Esophagus muscularis mucosa (tissue), 3 donors: ENCODE measurements at regions not wholly inside any gene's neighbourhood (a gene's known extent, or its start where the extent isn't known, plus 50 kb on each side); places are given as distances from the start of the nearest gene placed in this dataset.

ENCODE experiments used
- POLR2A ChIP-seq: fragments of 450-650 bp; IDR thresholded peaks from one replicate; pipeline ENCODE4 v1.6.1; 2017; ENCODE audit warnings: antibody characterized with exemption, moderate library complexity, mild to moderate bottlenecking, low read depth
- TF ChIP-seq, protein P1 (sequence below), 3 experiments: fragments of 200-600 bp in 2 of 3; fragments of 450-650 bp in 1 of 3; sonication (generic) in 2 of 3; IDR thresholded peaks; one replicate each; pipeline ENCODE4 v1.5.1; 2017 to 2019; ENCODE audit warnings: antibody characterized with exemption in 3 of 3, mild to moderate bottlenecking in 2 of 3, moderate library complexity in 1 of 3

DNA sequence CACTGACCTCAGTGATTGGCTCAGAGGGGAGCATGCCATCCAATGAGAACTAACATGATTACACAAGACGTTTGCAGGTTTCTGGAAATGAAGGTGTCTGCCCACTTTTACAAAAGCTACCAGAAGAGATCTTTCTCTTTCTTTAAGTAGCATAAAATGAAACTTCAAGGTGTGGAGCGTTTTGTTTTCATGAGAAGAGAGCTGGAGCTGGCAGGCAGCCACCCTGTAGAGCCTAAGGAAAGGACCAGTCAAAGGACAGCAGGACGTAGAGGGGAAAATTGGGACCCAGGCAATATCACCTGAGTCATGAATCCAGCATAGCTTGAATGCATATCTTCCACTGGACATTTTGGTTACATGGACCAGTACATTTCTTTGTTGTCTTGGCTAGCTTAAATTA lies 331.0 kb downstream of the EPHA4 start:
- TF ChIP-seq POLR2A = no peak
- TF ChIP-seq, protein P1, sequence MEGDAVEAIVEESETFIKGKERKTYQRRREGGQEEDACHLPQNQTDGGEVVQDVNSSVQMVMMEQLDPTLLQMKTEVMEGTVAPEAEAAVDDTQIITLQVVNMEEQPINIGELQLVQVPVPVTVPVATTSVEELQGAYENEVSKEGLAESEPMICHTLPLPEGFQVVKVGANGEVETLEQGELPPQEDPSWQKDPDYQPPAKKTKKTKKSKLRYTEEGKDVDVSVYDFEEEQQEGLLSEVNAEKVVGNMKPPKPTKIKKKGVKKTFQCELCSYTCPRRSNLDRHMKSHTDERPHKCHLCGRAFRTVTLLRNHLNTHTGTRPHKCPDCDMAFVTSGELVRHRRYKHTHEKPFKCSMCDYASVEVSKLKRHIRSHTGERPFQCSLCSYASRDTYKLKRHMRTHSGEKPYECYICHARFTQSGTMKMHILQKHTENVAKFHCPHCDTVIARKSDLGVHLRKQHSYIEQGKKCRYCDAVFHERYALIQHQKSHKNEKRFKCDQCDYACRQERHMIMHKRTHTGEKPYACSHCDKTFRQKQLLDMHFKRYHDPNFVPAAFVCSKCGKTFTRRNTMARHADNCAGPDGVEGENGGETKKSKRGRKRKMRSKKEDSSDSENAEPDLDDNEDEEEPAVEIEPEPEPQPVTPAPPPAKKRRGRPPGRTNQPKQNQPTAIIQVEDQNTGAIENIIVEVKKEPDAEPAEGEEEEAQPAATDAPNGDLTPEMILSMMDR (IDR thresholded peaks at IDR 0.05) = no peak
